ENCODE measurements at regions not wholly inside any gene's neighbourhood (a gene's known extent, or its start where the extent isn't known, plus 50 kb on each side); places are given as distances from the start of the nearest gene placed in this dataset.

DNA sequence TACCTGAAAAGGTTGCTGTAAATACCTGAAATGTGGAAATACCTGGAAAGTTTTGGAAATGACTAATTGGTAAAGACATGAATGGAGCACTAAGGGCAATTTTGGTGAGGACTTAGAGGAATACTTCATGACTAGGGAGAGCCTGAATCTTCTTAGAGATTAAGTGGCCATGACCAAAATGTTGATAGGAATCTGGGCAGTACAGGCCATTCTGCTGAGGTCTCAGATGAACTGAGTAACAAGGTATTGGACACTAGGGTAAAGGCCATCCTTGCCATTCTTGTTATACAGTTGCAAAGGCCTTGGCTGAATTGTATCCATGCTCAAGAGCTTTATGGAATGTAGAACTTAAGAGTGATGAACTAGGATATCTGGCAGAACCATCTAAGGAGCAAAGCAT lies 742.9 kb upstream of the RAB6C start:
- no peak for DNase-seq (ENCODE audit: low read depth)
- no peak for TF ChIP-seq CTCF (conservative IDR thresholded peaks at IDR 0.05; ENCODE audit: low read length)
- H3K4me3 ChIP-seq (ENCODE audit: low read length), result no peak overlapping the region

- DNase-seq (ENCODE audit: low read depth), result peak; percentile 61
- TF ChIP-seq CTCF (conservative IDR thresholded peaks at IDR 0.05; ENCODE audit: low read length), result no peak
- H3K4me3 ChIP-seq (ENCODE audit: low read length), result no peak overlapping the region
These were observed 741.3 kb upstream of the RAB6C start for GRCh38 chr2:129237966-129238725.

DNA sequence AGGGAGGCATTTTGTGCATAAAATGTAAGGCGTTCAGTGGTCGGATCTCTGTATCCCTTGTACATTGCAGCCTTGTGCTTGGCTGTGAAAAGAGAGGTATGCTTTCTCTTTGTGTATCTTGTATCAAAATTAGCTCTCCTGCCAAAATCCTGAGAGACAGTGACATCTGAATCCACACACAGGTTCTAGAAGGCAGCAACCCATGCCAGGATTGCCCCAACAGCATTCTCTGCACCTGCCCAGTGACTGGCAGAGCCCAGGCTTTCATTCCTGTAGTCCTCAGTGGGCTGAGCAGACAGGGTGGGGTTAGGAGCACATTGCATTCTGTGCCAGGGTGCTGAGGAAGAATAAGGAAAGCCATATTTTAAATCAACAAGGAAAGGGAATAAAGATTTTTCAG lies 740.3 kb upstream of the RAB6C start:
- DNase-seq (ENCODE audit: low read depth), result no peak
- no peak overlapping the region for H3K4me3 ChIP-seq (ENCODE audit: low read length)
- no peak for TF ChIP-seq CTCF (conservative IDR thresholded peaks at IDR 0.05; ENCODE audit: low read length)

- DNase-seq (ENCODE audit: low read depth), result no peak
- TF ChIP-seq CTCF (conservative IDR thresholded peaks at IDR 0.05; ENCODE audit: low read length), result no peak
- H3K4me3 ChIP-seq (ENCODE audit: low read length), result no peak overlapping the region
These were observed 739.4 kb upstream of the RAB6C start for GRCh38 chr2:129240061-129240460.

- no peak for TF ChIP-seq CTCF (conservative IDR thresholded peaks at IDR 0.05; ENCODE audit: low read length)
- no peak overlapping the region for H3K4me3 ChIP-seq (ENCODE audit: low read length)
- no peak for DNase-seq (ENCODE audit: low read depth)
These were observed 737.2 kb upstream of the RAB6C start for GRCh38 chr2:129242269-129242668.

GRCh38 chr2:129247751-129248150 lies 731.7 kb upstream of the RAB6C start:
- no peak for DNase-seq (ENCODE audit: low read depth)

More at GRCh38 chr2:129247751-129248150, 731.7 kb upstream of the RAB6C start:
- H3K4me3 ChIP-seq (ENCODE audit: low read length), result no peak overlapping the region
- no peak for TF ChIP-seq CTCF (conservative IDR thresholded peaks at IDR 0.05; ENCODE audit: low read length)

Data from AG10803 (cell line).